ENCODE measurements at regions not wholly inside any gene's neighbourhood (a gene's known extent, or its start where the extent isn't known, plus 50 kb on each side); places are given as distances from the start of the nearest gene placed in this dataset.

- Histone ChIP-seq H3K4me3 (no peak overlapping the region), H3K27me3 (replicated peaks; ENCODE audit: insufficient read depth) (no peaks in the 10 kb centered on the region), H3K9me3 (no peaks in the 10 kb centered on the region), H3K36me3 (no peaks in the 10 kb centered on the region), H3K27ac (no peak overlapping the region), H3K4me1 (ENCODE audit: control insufficient read depth in 1 of 2, low read depth in 2 of 2) (no peaks in the 10 kb centered on the region)
- ATAC-seq (ENCODE audit: insufficient number of reproducible peaks, low FRiP score, low read depth) (no peak), DNase-seq (ENCODE audit: low spot score) (no peak)
- TF ChIP-seq, protein P1, sequence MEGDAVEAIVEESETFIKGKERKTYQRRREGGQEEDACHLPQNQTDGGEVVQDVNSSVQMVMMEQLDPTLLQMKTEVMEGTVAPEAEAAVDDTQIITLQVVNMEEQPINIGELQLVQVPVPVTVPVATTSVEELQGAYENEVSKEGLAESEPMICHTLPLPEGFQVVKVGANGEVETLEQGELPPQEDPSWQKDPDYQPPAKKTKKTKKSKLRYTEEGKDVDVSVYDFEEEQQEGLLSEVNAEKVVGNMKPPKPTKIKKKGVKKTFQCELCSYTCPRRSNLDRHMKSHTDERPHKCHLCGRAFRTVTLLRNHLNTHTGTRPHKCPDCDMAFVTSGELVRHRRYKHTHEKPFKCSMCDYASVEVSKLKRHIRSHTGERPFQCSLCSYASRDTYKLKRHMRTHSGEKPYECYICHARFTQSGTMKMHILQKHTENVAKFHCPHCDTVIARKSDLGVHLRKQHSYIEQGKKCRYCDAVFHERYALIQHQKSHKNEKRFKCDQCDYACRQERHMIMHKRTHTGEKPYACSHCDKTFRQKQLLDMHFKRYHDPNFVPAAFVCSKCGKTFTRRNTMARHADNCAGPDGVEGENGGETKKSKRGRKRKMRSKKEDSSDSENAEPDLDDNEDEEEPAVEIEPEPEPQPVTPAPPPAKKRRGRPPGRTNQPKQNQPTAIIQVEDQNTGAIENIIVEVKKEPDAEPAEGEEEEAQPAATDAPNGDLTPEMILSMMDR (IDR thresholded peaks at IDR 0.05): no peak
These were observed 52.8 kb upstream of the MEIS1 start for GRCh38 chr2:66382091-66382490.

GRCh38 chr2:66379473-66379872 is 55.5 kb upstream of the MEIS1 start:
- TF ChIP-seq, protein P1 (IDR thresholded peaks at IDR 0.05): no peak
- ATAC-seq (ENCODE audit: insufficient number of reproducible peaks, low FRiP score, low read depth): no peak

DNA sequence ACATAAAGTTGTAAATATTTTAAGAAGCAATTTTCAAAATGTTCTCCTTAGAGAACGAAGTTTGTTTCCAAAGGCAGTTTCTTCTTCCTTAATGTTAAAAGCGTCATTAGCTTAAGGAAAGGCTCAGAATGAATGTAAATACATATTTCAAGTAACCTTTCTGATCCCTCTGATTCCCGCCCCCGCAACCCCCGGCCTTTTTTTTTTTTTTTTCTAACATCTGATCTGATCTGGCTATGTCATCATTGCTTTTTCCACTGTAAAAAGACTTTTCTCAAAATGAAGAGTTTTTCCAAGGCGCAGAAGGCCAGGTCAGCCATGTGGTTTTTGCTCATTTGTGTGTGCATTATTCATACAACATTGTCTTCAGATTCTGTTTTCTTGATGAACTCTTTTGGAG is 57.1 kb upstream of the MEIS1 start:
- no peak for ATAC-seq (ENCODE audit: insufficient number of reproducible peaks, low FRiP score, low read depth)
- TF ChIP-seq, protein P1 (IDR thresholded peaks at IDR 0.05): no peak
- no peaks in the 10 kb centered on the region for H3K27me3 ChIP-seq (replicated peaks; ENCODE audit: insufficient read depth)
- H3K27ac ChIP-seq: no peak overlapping the region
- no peaks in the 10 kb centered on the region for H3K36me3 ChIP-seq
- DNase-seq (ENCODE audit: low spot score): no peak
- H3K9me3 ChIP-seq: no peaks in the 10 kb centered on the region
- no peak overlapping the region for H3K4me3 ChIP-seq
- no peaks in the 10 kb centered on the region for H3K4me1 ChIP-seq (ENCODE audit: control insufficient read depth in 1 of 2, low read depth in 2 of 2)

More at GRCh38 chr2:66379473-66379872, 55.5 kb upstream of the MEIS1 start:
- H3K27me3 ChIP-seq (replicated peaks; ENCODE audit: insufficient read depth): no peaks in the 10 kb centered on the region
- H3K4me1 ChIP-seq (ENCODE audit: control insufficient read depth in 1 of 2, low read depth in 2 of 2): no peaks in the 10 kb centered on the region
- no peak for DNase-seq (ENCODE audit: low spot score)
- no peaks in the 10 kb centered on the region for H3K9me3 ChIP-seq
- no peaks in the 10 kb centered on the region for H3K36me3 ChIP-seq
- H3K4me3 ChIP-seq: no peak overlapping the region
- H3K27ac ChIP-seq: no peak overlapping the region

- Histone ChIP-seq H3K27ac (no peak overlapping the region), H3K4me1 (ENCODE audit: control insufficient read depth in 1 of 2, low read depth in 2 of 2) (peaks cover 0 to 2% of the 10 kb centered on the region in 2 donors), H3K36me3 (no peaks in the 10 kb centered on the region), H3K9me3 (no peaks in the 10 kb centered on the region), H3K27me3 (replicated peaks; ENCODE audit: insufficient read depth) (no peaks in the 10 kb centered on the region), H3K4me3 (no peak overlapping the region)
- DNase-seq (ENCODE audit: low spot score) (no peak), ATAC-seq (ENCODE audit: insufficient number of reproducible peaks, low FRiP score, low read depth) (no peak)
- TF ChIP-seq, protein P1 (IDR thresholded peaks at IDR 0.05): no peak
These were observed 64.1 kb upstream of the MEIS1 start for GRCh38 chr2:66370824-66371223.

GRCh38 chr2:66366619-66367018 is 68.3 kb upstream of the MEIS1 start:
- no peaks in the 10 kb centered on the region for H3K36me3 ChIP-seq
- no peak for DNase-seq (ENCODE audit: low spot score)
- H3K4me3 ChIP-seq: no peak overlapping the region
- TF ChIP-seq, protein P1 (IDR thresholded peaks at IDR 0.05): no peak
- H3K27me3 ChIP-seq (replicated peaks; ENCODE audit: insufficient read depth): no peaks in the 10 kb centered on the region
- no peak for ATAC-seq (ENCODE audit: insufficient number of reproducible peaks, low FRiP score, low read depth)
- peaks cover 11 to 18% of the 10 kb centered on the region in 2 donors for H3K4me1 ChIP-seq (ENCODE audit: control insufficient read depth in 1 of 2, low read depth in 2 of 2)
- H3K27ac ChIP-seq: no peak overlapping the region
- no peaks in the 10 kb centered on the region for H3K9me3 ChIP-seq
